ENCODE measurements at regions not wholly inside any gene's neighbourhood (a gene's known extent, or its start where the extent isn't known, plus 50 kb on each side); places are given as distances from the start of the nearest gene placed in this dataset.

DNA sequence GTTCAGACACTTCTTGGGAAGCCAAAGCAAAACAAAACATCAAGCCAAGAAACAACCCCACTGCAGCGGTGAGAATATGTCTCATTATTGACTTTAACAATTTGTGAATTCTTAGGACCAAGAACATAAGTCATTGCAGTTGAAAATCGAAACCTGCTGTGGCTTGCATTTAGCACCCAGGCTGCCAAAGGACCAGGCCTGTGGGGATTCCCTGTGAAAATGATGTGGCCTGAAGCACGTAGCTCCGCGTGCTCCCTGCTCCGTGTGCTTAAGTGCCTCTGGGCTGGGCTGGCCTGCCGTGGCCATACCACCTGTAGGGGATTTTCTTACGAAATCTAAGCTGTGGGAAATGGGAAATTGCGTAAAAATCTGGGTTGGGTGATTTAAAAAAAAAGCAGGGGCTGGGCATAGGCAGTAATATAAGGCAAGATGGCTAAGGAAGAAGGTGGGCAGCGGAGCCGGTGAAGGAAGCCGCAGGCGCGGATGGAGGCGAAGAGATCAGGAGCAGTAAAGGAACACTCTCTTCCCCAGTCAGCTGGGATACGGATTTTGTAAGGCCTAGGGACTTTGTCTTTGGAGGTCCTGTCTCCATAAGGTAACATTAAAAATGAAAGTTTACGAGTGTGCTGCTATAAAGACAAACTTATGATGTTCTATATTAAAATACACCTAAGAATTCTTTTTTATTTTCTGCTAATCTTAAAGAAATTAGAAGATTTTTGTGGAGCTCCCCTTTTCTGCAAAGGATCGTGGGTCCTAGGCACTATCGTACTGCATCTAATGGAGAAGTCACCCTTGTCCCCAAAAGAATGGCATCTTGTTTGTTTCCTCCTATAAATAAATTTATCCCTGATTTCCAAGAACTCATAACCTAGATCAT lies 189.6 kb upstream of the SEMA6A start:
- TF ChIP-seq POLR2A (IDR thresholded peaks at IDR 0.05), result no peak
- TF ChIP-seq, protein P1, sequence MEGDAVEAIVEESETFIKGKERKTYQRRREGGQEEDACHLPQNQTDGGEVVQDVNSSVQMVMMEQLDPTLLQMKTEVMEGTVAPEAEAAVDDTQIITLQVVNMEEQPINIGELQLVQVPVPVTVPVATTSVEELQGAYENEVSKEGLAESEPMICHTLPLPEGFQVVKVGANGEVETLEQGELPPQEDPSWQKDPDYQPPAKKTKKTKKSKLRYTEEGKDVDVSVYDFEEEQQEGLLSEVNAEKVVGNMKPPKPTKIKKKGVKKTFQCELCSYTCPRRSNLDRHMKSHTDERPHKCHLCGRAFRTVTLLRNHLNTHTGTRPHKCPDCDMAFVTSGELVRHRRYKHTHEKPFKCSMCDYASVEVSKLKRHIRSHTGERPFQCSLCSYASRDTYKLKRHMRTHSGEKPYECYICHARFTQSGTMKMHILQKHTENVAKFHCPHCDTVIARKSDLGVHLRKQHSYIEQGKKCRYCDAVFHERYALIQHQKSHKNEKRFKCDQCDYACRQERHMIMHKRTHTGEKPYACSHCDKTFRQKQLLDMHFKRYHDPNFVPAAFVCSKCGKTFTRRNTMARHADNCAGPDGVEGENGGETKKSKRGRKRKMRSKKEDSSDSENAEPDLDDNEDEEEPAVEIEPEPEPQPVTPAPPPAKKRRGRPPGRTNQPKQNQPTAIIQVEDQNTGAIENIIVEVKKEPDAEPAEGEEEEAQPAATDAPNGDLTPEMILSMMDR (IDR thresholded peaks at IDR 0.05), result no peak

Data from Peyer's patch (tissue), 4 donors.